H9 (cell line): ENCODE measurements at regions not wholly inside any gene's neighbourhood (a gene's known extent, or its start where the extent isn't known, plus 50 kb on each side); places are given as distances from the start of the nearest gene placed in this dataset.

Source experiments
- DNase-seq: peaks from one replicate; pipeline ENCODE4 v3.0.0-alpha.2; 2017
- H2AFZ ChIP-seq: one replicate; pipeline ENCODE4 v1.6.1; 2013; ENCODE audit warnings: mild to moderate bottlenecking, low read length, control low read depth, moderate library complexity
- H2AK5ac ChIP-seq: 2 replicates; pipeline ENCODE4 v1.6.1; 2013; ENCODE audit warnings: low read length, control low read depth, mixed read lengths; ENCODE audit not compliant: insufficient read length
- H2BK120ac ChIP-seq: one replicate; pipeline ENCODE4 v1.6.1; 2013; ENCODE audit warnings: low read depth, mild to moderate bottlenecking, low read length, control low read depth, inconsistent platforms; ENCODE audit not compliant: poor library complexity, severe bottlenecking
- H2BK12ac ChIP-seq: 2 replicates; pipeline ENCODE4 v1.6.1; 2013; ENCODE audit warnings: low read length, control low read depth, mixed read lengths, low read depth; ENCODE audit not compliant: insufficient read length
- H2BK15ac ChIP-seq: 2 replicates; pipeline ENCODE4 v1.6.1; 2013; ENCODE audit warnings: low read depth, low read length, control low read depth
- H2BK20ac ChIP-seq: one replicate; pipeline ENCODE4 v1.6.1; 2013; ENCODE audit warnings: low read depth, mild to moderate bottlenecking, low read length, control low read depth, inconsistent platforms; ENCODE audit not compliant: poor library complexity, severe bottlenecking
- H2BK5ac ChIP-seq: 2 replicates; pipeline ENCODE4 v1.6.1; 2013; ENCODE audit warnings: low read length, control low read depth, mixed read lengths; ENCODE audit not compliant: insufficient read length
- H3K14ac ChIP-seq: 2 replicates; pipeline ENCODE4 v1.6.1; 2013; ENCODE audit warnings: low read length, control low read depth; ENCODE audit not compliant: insufficient read depth
- H3K18ac ChIP-seq: 2 replicates; pipeline ENCODE4 v1.6.1; 2013; ENCODE audit warnings: low read depth, mild to moderate bottlenecking, mixed read lengths, low read length, control low read depth; ENCODE audit not compliant: insufficient read length
- H3K23ac ChIP-seq: 2 replicates; pipeline ENCODE4 v1.6.1; 2013; ENCODE audit warnings: low read length, control low read depth, mixed read lengths, low read depth; ENCODE audit not compliant: insufficient read length
- H3K23me2 ChIP-seq: 2 replicates; pipeline ENCODE4 v1.6.1; 2013; ENCODE audit warnings: low read depth, mild to moderate bottlenecking, mixed read lengths, low read length, control low read depth; ENCODE audit not compliant: insufficient read length, poor library complexity, severe bottlenecking
- H3K27ac ChIP-seq: 2 replicates; pipeline ENCODE4 v1.5.1; 2013; ENCODE audit warnings: low read length, control low read depth, mixed read lengths, low read depth; ENCODE audit not compliant: insufficient read length
- H3K27me3 ChIP-seq: 2 replicates; pipeline ENCODE4 v1.6.1; 2013; ENCODE audit warnings: low read length, control low read depth, inconsistent platforms; ENCODE audit not compliant: insufficient read depth
- H3K4ac ChIP-seq: 2 replicates; pipeline ENCODE4 v1.6.1; 2013; ENCODE audit warnings: low read depth, mild to moderate bottlenecking, control low read depth, inconsistent platforms, low read length, moderate library complexity
- H3K4me1 ChIP-seq: 2 replicates; pipeline ENCODE4 v1.6.1; 2013; ENCODE audit warnings: low read length, control low read depth, inconsistent platforms; ENCODE audit not compliant: insufficient read depth
- H3K4me2 ChIP-seq: 2 replicates; pipeline ENCODE4 v1.6.1; 2013; ENCODE audit warnings: low read length, control low read depth, mixed read lengths; ENCODE audit not compliant: insufficient read length, insufficient read depth
- H3K56ac ChIP-seq: 2 replicates; pipeline ENCODE4 v1.6.1; 2013; ENCODE audit warnings: low read depth, mild to moderate bottlenecking, mixed read lengths, low read length, control low read depth; ENCODE audit not compliant: insufficient read length
- H3K79me1 ChIP-seq: 2 replicates; pipeline ENCODE4 v1.6.1; 2013; ENCODE audit warnings: low read depth, mild to moderate bottlenecking, moderate library complexity, low read length, control low read depth, inconsistent platforms; ENCODE audit not compliant: insufficient read depth, poor library complexity, severe bottlenecking
- H3K79me2 ChIP-seq: 2 replicates; pipeline ENCODE4 v1.6.1; 2013; ENCODE audit warnings: low read length, control low read depth, inconsistent platforms; ENCODE audit not compliant: insufficient read depth
- H3K9ac ChIP-seq: 2 replicates; pipeline ENCODE4 v1.6.1; 2013; ENCODE audit warnings: low read length, control low read depth, mixed read lengths; ENCODE audit not compliant: insufficient read length; ENCODE audit errors: extremely low read depth
- H3K9me3 ChIP-seq: one replicate; pipeline ENCODE4 v1.6.1; 2013; ENCODE audit warnings: low read depth, low read length, inconsistent platforms; ENCODE audit not compliant: control insufficient read depth
- H3T11ph ChIP-seq: one replicate; pipeline ENCODE4 v1.6.1; 2013; ENCODE audit warnings: mild to moderate bottlenecking, low read length, control low read depth, inconsistent platforms
- H4K20me1 ChIP-seq: one replicate; pipeline ENCODE4 v1.6.1; 2013; ENCODE audit not compliant: control insufficient read depth, insufficient read length, insufficient read depth
- H4K5ac ChIP-seq: 2 replicates; pipeline ENCODE4 v1.6.1; 2013; ENCODE audit warnings: low read depth, mild to moderate bottlenecking, mixed read lengths, low read length, control low read depth; ENCODE audit not compliant: insufficient read length
- H4K8ac ChIP-seq: replicated peaks from 2 replicates; pipeline ENCODE4 v1.6.1; 2013; ENCODE audit warnings: low read length, control low read depth, mixed read lengths, low read depth; ENCODE audit not compliant: insufficient read length
- H4K91ac ChIP-seq: 2 replicates; pipeline ENCODE4 v1.6.1; 2013; ENCODE audit warnings: low read depth, mild to moderate bottlenecking, moderate library complexity, mixed read lengths, low read length, control low read depth; ENCODE audit not compliant: insufficient read length
- H3K27ac Mint-ChIP-seq, 3 experiments: 2 replicates in 2 of 3; 3 replicates in 1 of 3; pipeline ENCODE4 v1.8.0; 2020 to 2021; ENCODE audit warnings: mixed read lengths in 3 of 3, mild to moderate bottlenecking in 1 of 3, moderate library complexity in 1 of 3
- H3K27me3 Mint-ChIP-seq: 2 replicates; pipeline ENCODE4 v1.8.0; 2021; ENCODE audit warnings: low read depth, mild to moderate bottlenecking, moderate library complexity, mixed read lengths
- H3K36me3 Mint-ChIP-seq, 3 experiments: 2 replicates in 2 of 3; 3 replicates in 1 of 3; pipeline ENCODE4 v1.8.0; 2020 to 2021; ENCODE audit warnings: low read depth in 3 of 3, mixed read lengths in 3 of 3; ENCODE audit not compliant: insufficient read depth in 1 of 3
- H3K4me1 Mint-ChIP-seq, 2 experiments: 2 replicates each; pipeline ENCODE4 v1.8.0; 2020; ENCODE audit warnings: mixed read lengths in 2 of 2
- H3K4me3 Mint-ChIP-seq, 2 experiments: 2 replicates in 1 of 2; 3 replicates in 1 of 2; pipeline ENCODE4 v1.8.0; 2020 to 2021; ENCODE audit warnings: mild to moderate bottlenecking in 2 of 2, mixed read lengths in 2 of 2, moderate library complexity in 1 of 2
- H3K9me3 Mint-ChIP-seq, 2 experiments: 2 replicates in 1 of 2; 3 replicates in 1 of 2; pipeline ENCODE4 v1.8.0; 2020; ENCODE audit warnings: mild to moderate bottlenecking in 2 of 2, mixed read lengths in 2 of 2, moderate library complexity in 1 of 2
- CTCF ChIP-seq: fragments of 200-600 bp; sonication (generic); conservative IDR thresholded peaks from 3 replicates; pipeline ENCODE4 v1.8.0; 2021; ENCODE audit warnings: antibody characterized with exemption, mild to moderate bottlenecking
- whole genome bisulfite sequencing: extraction: QIAGEN DNeasy Blood & Tissue Kit; methylation state at CpG from one replicate; pipeline ENCODE4 v1.1.7; 2013; ENCODE audit warnings: missing lambda C conversion rate, low lambda C conversion rate, mixed read lengths; ENCODE audit not compliant: insufficient read length; ENCODE audit errors: extremely low coverage; 5-methylcytosine and 5-hydroxymethylcytosine counted together

GRCh38 chr1:221139991-221140390 is 260.7 kb downstream of the HLX start:
- Histone ChIP-seq H3K14ac (no peak overlapping the region), H3K27ac (no peak overlapping the region), H2BK5ac (no peak overlapping the region), H3K56ac (no peak overlapping the region), H3K23ac (no peak overlapping the region), H3K18ac (no peak overlapping the region), H3K4me1 (no peaks in the 10 kb centered on the region), H2AFZ (no peak overlapping the region), H2BK15ac (no peak overlapping the region), H2AK5ac (no peak overlapping the region), H3K4me2 (no peak overlapping the region), H3K23me2 (no peaks in the 10 kb centered on the region), H4K5ac (no peak overlapping the region), H3K9me3 (no peaks in the 10 kb centered on the region), H2BK120ac (no peak overlapping the region), H4K20me1 (no peaks in the 10 kb centered on the region), H3K79me2 (no peaks in the 10 kb centered on the region), H3T11ph (no peak overlapping the region), H4K8ac (no peak overlapping the region), H3K4ac (no peak overlapping the region), H2BK12ac (no peak overlapping the region), H3K9ac (no peak overlapping the region), H2BK20ac (no peak overlapping the region), H3K27me3 (no peaks in the 10 kb centered on the region), H4K91ac (no peak overlapping the region), H3K79me1 (no peaks in the 10 kb centered on the region)
- no peak overlapping the region for H3K4me3 Mint-ChIP-seq
- DNase-seq = no peak
- H3K4me1 Mint-ChIP-seq = peaks cover 0 to 3% of the 10 kb centered on the region in 2 experiments; a peak in 2 of 4 replicates
- no peak overlapping the region for H3K27ac Mint-ChIP-seq
- no peaks in the 10 kb centered on the region for H3K27me3 Mint-ChIP-seq
- no peak for TF ChIP-seq CTCF
- H3K36me3 Mint-ChIP-seq = peaks cover 0 to 4% (median 0%) of the 10 kb centered on the region in 3 experiments; a peak in 1 of 7 replicates
- H3K9me3 Mint-ChIP-seq = peaks cover 0 to 2% of the 10 kb centered on the region in 2 experiments; a peak in 1 of 5 replicates
- no CpG with 5 or more reads among the region's 1 CpG for WGBS
